ENCODE measurements at regions not wholly inside any gene's neighbourhood (a gene's known extent, or its start where the extent isn't known, plus 50 kb on each side); places are given as distances from the start of the nearest gene placed in this dataset.

DNA sequence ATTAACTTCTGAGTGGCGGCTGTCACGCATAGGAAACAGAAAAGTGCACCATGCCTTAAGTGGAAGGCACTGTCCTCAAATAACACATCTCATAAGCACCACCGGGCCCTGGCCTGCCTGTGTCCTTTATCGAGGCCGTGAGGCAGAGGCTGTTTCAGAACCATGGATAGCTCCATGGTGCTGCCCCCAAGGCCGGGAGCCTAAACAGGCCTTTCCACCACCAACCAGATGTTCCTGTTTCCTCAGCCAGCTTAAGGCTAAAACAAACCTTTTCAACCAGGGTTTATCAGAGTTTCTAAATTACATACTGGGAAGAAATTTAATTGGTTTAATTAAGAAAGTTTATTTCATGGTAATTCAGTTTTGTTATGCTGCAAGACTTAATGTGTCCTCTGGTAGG is 114.4 kb downstream of the DMRTA2 start:
- H4K20me1 ChIP-seq, result no peaks in the 10 kb centered on the region
- H3K4me2 ChIP-seq, result no peak overlapping the region
- peaks cover 7% of the 10 kb centered on the region for H3K4me1 ChIP-seq
- H3K9me3 ChIP-seq, result no peaks in the 10 kb centered on the region
- no peak overlapping the region for H3K27ac ChIP-seq
- no peaks in the 10 kb centered on the region for H3K27me3 ChIP-seq
- H3K4me3 ChIP-seq, result no peak overlapping the region
- TF ChIP-seq Cebpa-rat (IDR thresholded peaks at IDR 0.05), result no peak
- H3K9ac ChIP-seq, result no peak overlapping the region
- no peaks in the 10 kb centered on the region for H3K36me3 ChIP-seq

DNA sequence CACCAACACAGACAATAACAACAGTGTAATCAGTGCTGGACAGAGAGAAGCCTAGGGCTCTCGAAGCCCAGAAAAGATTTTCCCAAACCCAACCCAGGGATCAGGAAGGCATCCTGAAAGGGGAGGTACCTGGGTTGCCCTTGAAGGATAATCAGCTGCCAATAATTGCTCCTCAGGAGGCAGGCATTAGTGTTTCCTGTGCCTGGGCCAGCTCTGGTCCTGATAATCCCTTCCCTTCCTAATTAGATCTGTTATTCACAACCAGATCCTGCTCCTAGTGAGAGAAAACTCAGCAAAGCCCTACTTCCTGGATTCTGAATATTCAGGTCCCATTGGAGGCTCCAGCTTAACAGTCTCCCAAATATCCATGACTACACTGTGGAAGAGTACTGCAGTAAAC is 117.4 kb downstream of the DMRTA2 start:
- no peak overlapping the region for H3K27ac ChIP-seq
- no peak for TF ChIP-seq Cebpa-rat (IDR thresholded peaks at IDR 0.05)
- no peaks in the 10 kb centered on the region for H3K27me3 ChIP-seq

GRCh38 chr1:50300297-50300696 is 122.9 kb downstream of the DMRTA2 start:
- Histone ChIP-seq H3K4me2 (no peak overlapping the region), H4K20me1 (no peaks in the 10 kb centered on the region), H3K27me3 (no peaks in the 10 kb centered on the region), H3K4me1 (no peaks in the 10 kb centered on the region), H3K9ac (no peak overlapping the region), H3K27ac (no peak overlapping the region), H3K9me3 (no peaks in the 10 kb centered on the region), H3K36me3 (no peaks in the 10 kb centered on the region), H3K4me3 (no peak overlapping the region)
- TF ChIP-seq Cebpa-rat (IDR thresholded peaks at IDR 0.05), result no peak

More for the DNA sequence above, 117.4 kb downstream of the DMRTA2 start:
- Histone ChIP-seq H3K9me3 (no peaks in the 10 kb centered on the region), H3K9ac (no peak overlapping the region), H3K4me3 (no peak overlapping the region), H3K36me3 (no peaks in the 10 kb centered on the region), H3K4me1 (no peaks in the 10 kb centered on the region), H4K20me1 (no peaks in the 10 kb centered on the region), H3K4me2 (no peak overlapping the region)

DNA sequence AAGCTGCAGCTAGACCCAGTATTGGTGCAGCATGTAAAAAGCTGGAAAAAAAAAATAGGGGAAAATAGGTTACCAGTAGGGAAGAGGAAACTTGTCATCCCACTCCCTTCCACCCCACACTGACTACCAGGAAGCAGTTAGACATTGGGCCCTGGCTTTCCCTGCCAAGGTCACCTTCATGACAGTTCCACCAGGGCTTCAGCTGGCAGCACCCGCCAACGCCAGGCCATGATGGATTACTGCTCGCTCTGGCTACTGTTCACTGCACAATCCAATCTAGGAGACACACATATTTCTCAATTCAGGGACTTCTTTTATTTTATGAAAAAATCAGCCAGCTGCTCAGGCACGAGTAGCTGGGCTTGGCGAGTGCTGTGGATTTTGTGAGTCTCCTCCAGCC is 127.7 kb downstream of the DMRTA2 start:
- Histone ChIP-seq H3K27ac (no peak overlapping the region), H3K4me1 (no peaks in the 10 kb centered on the region), H3K27me3 (no peaks in the 10 kb centered on the region), H3K4me2 (no peak overlapping the region), H3K9me3 (no peaks in the 10 kb centered on the region), H4K20me1 (no peaks in the 10 kb centered on the region), H3K9ac (no peak overlapping the region), H3K36me3 (no peaks in the 10 kb centered on the region), H3K4me3 (no peak overlapping the region)
- TF ChIP-seq Cebpa-rat (IDR thresholded peaks at IDR 0.05), result no peak

DNA sequence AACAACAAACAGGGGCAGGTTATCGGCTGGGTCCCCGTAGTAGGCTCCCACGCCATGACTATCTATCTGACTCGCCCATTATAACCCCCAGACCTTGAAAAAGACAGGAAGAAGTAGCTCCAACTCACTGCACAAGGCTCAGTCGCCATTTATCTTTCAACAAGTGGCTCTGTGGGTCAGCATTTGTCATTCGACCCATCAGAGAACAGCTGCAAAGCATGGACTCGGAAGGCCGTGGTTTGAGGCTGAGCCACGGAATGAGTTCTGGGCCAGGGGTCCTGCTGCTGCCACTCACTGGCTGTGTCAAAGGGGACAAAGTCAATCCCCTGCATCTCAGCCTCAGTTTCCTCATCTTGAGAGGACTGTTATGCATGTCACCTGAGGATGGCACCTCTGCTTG is 131.0 kb downstream of the DMRTA2 start:
- Histone ChIP-seq H3K4me2 (no peak overlapping the region), H3K4me3 (no peak overlapping the region), H4K20me1 (no peaks in the 10 kb centered on the region), H3K9ac (no peak overlapping the region), H3K27me3 (no peaks in the 10 kb centered on the region), H3K9me3 (no peaks in the 10 kb centered on the region), H3K4me1 (no peaks in the 10 kb centered on the region), H3K36me3 (no peaks in the 10 kb centered on the region), H3K27ac (no peak overlapping the region)
- no peak for TF ChIP-seq Cebpa-rat (IDR thresholded peaks at IDR 0.05)

GRCh38 chr1:50289495-50289894 is 133.7 kb downstream of the DMRTA2 start:
- Histone ChIP-seq H4K20me1 (no peaks in the 10 kb centered on the region), H3K9me3 (no peaks in the 10 kb centered on the region), H3K4me2 (no peak overlapping the region), H3K4me3 (no peak overlapping the region), H3K4me1 (no peaks in the 10 kb centered on the region), H3K27me3 (no peaks in the 10 kb centered on the region), H3K27ac (no peak overlapping the region), H3K36me3 (no peaks in the 10 kb centered on the region), H3K9ac (no peak overlapping the region)
- no peak for TF ChIP-seq Cebpa-rat (IDR thresholded peaks at IDR 0.05)

- no peak for TF ChIP-seq Cebpa-rat (IDR thresholded peaks at IDR 0.05)
- Histone ChIP-seq H3K4me1 (no peaks in the 10 kb centered on the region), H4K20me1 (no peaks in the 10 kb centered on the region), H3K4me3 (no peak overlapping the region), H3K9ac (no peak overlapping the region), H3K9me3 (no peaks in the 10 kb centered on the region), H3K27me3 (no peaks in the 10 kb centered on the region), H3K36me3 (no peaks in the 10 kb centered on the region), H3K4me2 (no peak overlapping the region), H3K27ac (no peak overlapping the region)
These were observed 137.2 kb downstream of the DMRTA2 start for GRCh38 chr1:50285994-50286393.

GRCh38 chr1:50279622-50280330 is 143.5 kb downstream of the DMRTA2 start:
- no peak overlapping the region for H3K4me2 ChIP-seq
- no peak overlapping the region for H3K9ac ChIP-seq
- no peaks in the 10 kb centered on the region for H3K27me3 ChIP-seq
- H3K9me3 ChIP-seq, result no peaks in the 10 kb centered on the region
- no peak for TF ChIP-seq Cebpa-rat (IDR thresholded peaks at IDR 0.05)
- no peak overlapping the region for H3K4me3 ChIP-seq
- H3K27ac ChIP-seq, result no peak overlapping the region
- H4K20me1 ChIP-seq, result no peaks in the 10 kb centered on the region; the same call in 1 of the 2 replicates
- H3K4me1 ChIP-seq, result no peaks in the 10 kb centered on the region
- no peaks in the 10 kb centered on the region for H3K36me3 ChIP-seq

DNA sequence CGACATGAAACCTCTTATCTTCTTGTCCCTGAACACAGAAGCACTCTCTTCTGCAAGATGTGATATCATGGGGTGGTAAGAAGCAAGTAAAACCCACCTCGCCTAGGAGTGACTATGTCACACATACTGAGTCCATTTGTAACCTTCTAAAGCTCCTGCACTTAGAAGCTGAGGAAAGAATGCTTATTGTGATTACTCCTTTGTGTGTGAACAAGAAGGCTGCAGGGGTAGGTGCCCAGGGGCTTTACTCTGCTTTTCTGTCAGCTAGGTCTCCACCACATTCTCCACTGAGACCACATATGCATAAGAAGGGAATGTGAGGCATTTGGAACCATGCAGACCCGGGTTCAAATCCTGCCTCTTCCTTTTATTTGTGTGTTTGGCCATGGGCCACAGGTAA is 144.3 kb downstream of the DMRTA2 start:
- Histone ChIP-seq H3K4me3 (no peak overlapping the region), H3K9me3 (no peaks in the 10 kb centered on the region), H4K20me1 (no peaks in the 10 kb centered on the region; the same call in 1 of the 2 replicates), H3K27ac (no peak overlapping the region), H3K27me3 (no peaks in the 10 kb centered on the region), H3K36me3 (no peaks in the 10 kb centered on the region), H3K9ac (no peak overlapping the region), H3K4me1 (no peaks in the 10 kb centered on the region), H3K4me2 (no peak overlapping the region)
- no peak for TF ChIP-seq Cebpa-rat (IDR thresholded peaks at IDR 0.05)

GRCh38 chr1:50278410-50278809 is 144.8 kb downstream of the DMRTA2 start:
- Histone ChIP-seq H3K9ac (no peak overlapping the region), H3K4me1 (no peaks in the 10 kb centered on the region), H3K27me3 (no peaks in the 10 kb centered on the region), H3K9me3 (no peaks in the 10 kb centered on the region), H3K4me3 (no peak overlapping the region), H3K4me2 (no peak overlapping the region), H3K27ac (no peak overlapping the region), H4K20me1 (no peaks in the 10 kb centered on the region; the same call in 1 of the 2 replicates), H3K36me3 (no peaks in the 10 kb centered on the region)
- no peak for TF ChIP-seq Cebpa-rat (IDR thresholded peaks at IDR 0.05)

GRCh38 chr1:50275566-50275965 is 147.7 kb downstream of the DMRTA2 start:
- no peak overlapping the region for H3K9ac ChIP-seq
- no peak overlapping the region for H3K27ac ChIP-seq
- no peaks in the 10 kb centered on the region for H3K36me3 ChIP-seq
- H3K9me3 ChIP-seq, result no peaks in the 10 kb centered on the region
- H4K20me1 ChIP-seq, result peaks cover 5% of the 10 kb centered on the region; the same call in 1 of the 2 replicates
- H3K27me3 ChIP-seq, result no peaks in the 10 kb centered on the region
- H3K4me2 ChIP-seq, result no peak overlapping the region
- TF ChIP-seq Cebpa-rat (IDR thresholded peaks at IDR 0.05), result no peak
- H3K4me3 ChIP-seq, result no peak overlapping the region
- H3K4me1 ChIP-seq, result no peaks in the 10 kb centered on the region

Measured in BLaER1 (cell line).